ENCODE measurements at regions not wholly inside any gene's neighbourhood (a gene's known extent, or its start where the extent isn't known, plus 50 kb on each side); places are given as distances from the start of the nearest gene placed in this dataset.

DNA sequence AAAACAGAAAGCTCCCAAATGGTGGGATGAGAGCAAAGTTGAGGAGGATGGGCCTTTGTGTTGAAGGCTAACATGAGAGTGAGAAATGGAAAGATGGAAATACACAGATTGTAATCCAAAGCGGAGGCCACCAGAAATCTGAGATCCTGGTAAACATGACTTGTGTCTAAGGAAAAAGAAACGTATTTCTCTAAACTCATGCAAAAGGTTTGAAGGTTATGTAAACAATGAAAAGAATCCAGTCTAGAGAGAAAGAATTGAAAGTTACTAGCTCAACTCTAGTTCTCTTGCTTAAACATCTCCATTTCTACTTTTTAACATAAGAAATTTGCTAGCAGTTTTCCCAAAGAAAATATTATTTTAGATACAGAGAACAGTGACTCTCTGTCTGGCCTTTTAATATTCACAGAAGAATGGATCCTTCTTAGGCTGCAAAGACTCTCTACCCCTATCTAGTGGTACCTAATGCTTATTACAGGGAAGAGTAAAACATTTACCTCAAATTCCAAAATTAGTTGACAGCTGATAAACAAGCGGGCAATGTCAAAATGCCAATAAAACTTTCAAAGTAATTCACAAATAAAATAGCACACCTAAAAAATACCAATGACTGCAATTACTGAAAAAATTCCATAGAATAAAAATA lies 75.8 kb upstream of the SOX5 start:
- DNase-seq: no peak

DNA sequence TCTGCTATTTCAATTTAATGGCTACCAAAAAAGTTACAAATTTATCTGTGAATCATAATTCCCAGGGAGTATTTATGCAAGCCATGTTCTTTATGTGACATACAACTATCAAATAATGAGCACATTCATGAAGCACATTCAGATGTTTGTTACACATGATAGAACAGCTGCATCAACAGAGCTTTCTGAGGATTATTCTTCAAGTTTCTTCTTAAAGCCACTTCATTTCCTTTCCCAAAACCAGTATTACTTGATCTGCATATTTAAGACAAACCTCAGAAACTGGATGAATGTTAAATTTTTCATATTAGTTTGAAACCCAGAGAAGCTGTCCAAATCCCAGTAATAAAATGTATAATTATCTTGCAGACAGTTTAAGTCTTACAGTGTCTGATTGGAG lies 73.6 kb upstream of the SOX5 start:
- no peak for DNase-seq

GRCh38 chr12:24021164-24021502 lies 71.7 kb upstream of the SOX5 start:
- no peak for DNase-seq

DNA sequence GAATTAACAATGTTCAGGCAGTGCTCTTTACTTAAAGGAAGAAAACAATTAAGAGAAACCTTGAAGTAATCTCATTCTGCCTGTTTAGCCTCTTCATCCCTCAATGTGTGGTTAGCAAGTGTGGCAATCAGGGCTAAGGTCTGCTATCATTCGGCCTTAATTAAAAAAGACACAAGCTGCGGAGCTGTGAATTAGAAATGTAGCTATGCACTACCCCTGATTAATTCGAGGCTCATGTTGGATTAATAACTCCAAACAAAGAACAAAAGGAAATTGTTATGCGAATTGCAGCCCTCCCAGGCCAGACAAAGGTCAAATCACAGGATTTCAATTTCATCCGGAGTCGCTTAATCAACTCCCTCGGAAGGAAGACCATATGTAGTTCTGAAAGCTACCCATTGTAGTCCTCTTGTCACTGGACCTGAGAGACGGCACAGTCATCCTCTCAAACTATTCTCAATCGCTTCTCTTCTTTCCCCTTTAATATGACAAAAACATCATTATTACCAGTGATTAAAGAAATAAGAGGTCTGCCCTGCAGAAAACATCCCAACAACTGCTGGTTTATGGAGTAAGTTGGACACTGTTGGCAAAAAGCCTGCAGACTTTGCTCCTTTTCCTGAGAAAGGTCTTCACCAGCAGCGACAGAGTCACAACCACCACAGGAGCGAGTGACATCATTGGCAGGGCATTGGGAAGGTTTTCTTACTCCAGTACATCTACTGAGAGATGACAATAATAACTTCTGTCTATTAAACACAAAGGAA lies 71.1 kb upstream of the SOX5 start:
- no peak for DNase-seq

- no peak for DNase-seq
Measured at GRCh38 chr12:24015833-24016160, 66.3 kb upstream of the SOX5 start.

- no peak for DNase-seq
Measured at GRCh38 chr12:24014915-24015832, 65.7 kb upstream of the SOX5 start.

- DNase-seq: no peak
Measured at GRCh38 chr12:24014240-24014639, 64.8 kb upstream of the SOX5 start.

DNA sequence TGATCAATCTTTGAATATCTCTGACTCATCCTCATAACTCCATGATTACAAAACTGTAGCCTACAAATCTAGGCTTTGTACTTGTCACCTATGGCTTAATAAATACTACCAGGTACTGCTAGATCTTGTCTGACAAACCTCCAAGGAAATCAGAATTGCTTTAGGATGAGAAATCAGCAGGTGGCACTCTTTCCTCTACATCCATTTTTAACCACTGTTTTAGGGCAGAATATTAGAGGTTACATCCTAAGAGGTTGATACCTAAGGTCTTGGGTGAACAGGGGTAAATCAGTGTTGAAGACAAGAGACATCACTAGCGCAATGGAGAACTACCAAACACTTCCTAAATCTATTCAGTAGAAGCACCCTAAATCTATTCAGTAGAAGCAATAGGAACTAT lies 63.1 kb upstream of the SOX5 start:
- DNase-seq: no peak

- DNase-seq: no peak
Measured at GRCh38 chr12:24011927-24012507, 62.5 kb upstream of the SOX5 start.

DNA sequence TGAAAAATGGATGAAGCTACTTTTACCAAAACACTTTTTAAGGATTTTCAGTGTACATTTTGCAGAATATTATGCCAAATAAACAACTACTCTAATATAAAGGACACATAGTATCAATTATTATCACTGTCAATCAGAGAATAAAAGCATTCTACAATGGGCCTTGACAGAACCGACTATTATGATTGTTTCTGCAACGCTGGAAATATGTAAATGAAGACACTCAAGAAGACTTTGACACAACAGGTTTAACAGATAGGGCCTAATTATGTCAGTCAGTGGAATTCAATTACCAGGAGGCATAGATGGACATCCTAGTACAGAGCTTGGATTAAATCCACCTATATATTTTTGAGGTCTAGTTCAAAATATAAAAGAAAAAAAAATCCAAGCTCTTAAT lies 58.7 kb upstream of the SOX5 start:
- DNase-seq: no peak

Data from T-helper 1 cell (primary cell).